ENCODE measurements at regions not wholly inside any gene's neighbourhood (a gene's known extent, or its start where the extent isn't known, plus 50 kb on each side); places are given as distances from the start of the nearest gene placed in this dataset.
"Not testable (repeated sequence)": the region's sequence is repeated elsewhere in the genome, so short reads cannot be mapped to it uniquely, and the experiment has no call there.

DNA sequence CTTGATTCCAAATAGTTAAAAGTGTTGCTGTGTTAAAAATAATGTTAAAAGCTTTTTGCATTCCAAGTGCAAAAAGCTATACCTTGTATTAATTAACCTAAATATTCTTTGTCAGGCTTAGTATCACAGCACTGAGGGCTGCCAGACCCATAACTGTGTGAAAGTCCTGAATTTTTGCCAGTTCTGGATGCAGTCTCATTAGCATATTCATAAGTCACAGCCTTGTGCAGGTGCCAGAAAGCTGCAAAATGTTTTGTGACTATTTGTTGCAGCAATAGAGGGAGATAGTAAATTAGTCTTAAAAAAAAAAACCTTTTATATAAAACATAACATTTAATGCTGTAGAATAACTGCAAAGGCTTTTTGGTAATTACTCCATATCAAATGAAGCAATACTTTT, 56.6 kb downstream of the SLITRK1 start:
- no peak for DNase-seq (ENCODE audit: low spot score)

DNA sequence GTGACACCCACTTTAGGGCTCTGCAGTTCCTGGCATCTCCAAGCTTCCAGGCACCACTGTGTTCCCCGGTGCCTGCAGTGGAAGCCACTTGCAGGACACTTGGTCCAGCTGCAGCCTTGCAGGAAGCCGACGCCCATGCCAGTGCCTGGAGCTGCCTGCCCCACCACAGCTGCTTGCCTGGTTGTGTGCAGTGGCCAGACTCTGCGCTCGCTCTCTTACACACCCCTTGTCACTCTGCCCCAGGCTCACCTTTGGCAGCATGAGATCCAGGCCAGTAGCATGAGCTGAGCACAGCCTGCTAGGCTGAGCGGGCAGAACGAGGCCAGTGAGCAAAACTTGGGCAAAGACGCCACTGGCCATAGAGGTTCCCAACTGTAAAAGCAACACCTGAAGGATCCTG, 57.7 kb downstream of the SLITRK1 start:
- DNase-seq (ENCODE audit: low spot score), result no peak

DNA sequence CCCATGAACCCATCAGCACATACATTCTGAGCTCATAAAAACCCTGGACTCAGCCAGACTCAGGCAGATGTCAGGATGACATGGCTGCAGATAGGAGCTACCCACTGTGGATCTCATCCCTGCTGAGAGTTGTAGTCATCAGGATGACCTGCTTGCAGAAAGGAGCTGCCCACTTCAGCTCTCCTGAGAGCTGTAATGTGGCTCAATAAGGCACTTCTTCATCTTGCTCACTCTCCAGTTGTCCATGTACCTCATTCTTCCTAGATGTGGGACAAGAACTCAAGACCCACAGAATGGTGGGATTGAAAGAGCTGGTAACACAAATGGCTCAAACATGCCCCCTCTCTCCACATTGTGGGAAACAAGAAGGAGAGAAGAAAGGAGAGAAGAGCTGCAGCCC, 58.2 kb downstream of the SLITRK1 start:
- no peak for DNase-seq (ENCODE audit: low spot score)

DNA sequence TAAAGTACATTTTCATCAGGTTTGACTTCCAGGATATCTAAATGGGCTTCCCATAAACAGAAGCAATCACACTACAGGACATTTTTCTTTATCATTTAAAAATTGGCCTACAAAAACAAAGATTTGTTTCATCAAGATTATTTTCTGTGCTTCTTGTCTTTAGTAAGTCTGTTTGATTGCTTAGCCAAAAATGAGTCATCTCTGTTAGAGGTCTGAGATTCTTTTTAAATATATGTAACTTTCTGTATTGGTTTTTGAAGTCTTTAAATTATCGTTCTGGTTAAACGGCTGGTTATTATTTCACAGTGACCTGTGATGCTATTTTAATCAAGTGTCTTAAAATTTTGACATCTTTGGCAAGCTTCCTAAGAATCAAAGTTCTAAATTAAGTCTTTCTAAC, 62.7 kb downstream of the SLITRK1 start:
- DNase-seq (ENCODE audit: low spot score), result no peak

DNA sequence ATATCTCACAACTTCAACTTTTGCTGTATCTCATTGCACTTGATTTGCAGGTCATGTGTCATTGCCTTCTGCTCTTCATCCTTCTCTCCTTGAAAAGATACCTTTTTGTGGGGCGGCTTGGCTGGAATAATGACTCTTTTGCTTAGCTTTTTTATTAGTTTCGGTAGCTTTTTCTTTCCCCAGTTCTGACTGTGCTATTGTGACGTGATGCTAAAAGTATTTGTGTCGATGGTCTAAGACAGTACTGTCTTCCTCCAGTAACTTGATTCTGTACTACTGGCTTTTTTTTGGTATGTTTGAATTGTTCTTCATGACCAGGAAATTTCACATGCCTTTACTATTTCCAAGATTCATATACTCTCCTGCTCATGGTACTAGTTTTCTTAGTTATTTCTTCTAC, 63.1 kb downstream of the SLITRK1 start:
- no peak for DNase-seq (ENCODE audit: low spot score)

DNA sequence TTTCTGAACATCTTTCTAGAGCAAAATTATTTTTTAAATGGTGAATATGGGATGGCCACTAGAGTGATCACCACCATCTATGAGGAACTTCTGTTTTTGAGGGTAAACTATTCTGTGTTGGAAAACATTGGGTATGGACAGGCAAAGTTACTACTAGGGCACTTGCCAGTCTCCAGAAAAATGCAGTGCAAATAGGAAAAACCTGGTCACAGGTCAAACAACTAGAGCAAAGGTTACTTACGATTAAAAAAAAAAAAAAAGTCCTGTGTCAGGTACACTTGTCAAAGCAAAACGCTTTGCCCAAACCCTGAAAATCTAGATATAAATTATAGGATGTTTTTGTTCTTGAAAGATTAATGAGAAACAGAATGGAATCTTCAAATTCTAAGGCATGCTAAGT, 66.2 kb downstream of the SLITRK1 start:
- DNase-seq (ENCODE audit: low spot score), result no peak

DNA sequence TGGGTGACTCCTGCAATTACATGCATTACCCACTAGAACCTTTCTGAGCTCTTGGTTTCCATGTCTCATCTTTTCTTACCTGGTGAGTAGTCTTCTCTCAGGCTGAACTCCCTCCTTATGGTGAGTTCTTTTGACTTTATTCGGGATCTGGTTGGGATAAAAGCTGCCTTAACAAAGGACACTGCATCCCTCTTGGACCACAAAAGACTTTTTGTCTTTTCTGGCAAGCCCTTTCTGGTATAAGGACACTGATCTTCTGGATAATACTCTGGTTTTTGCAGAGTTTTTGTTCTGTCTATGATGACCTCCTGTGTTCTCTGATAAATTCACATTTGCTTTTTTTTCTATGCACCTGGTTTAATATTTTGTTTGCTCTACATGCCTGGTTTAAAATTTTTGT, 66.7 kb downstream of the SLITRK1 start:
- DNase-seq (ENCODE audit: low spot score), result no peak

DNA sequence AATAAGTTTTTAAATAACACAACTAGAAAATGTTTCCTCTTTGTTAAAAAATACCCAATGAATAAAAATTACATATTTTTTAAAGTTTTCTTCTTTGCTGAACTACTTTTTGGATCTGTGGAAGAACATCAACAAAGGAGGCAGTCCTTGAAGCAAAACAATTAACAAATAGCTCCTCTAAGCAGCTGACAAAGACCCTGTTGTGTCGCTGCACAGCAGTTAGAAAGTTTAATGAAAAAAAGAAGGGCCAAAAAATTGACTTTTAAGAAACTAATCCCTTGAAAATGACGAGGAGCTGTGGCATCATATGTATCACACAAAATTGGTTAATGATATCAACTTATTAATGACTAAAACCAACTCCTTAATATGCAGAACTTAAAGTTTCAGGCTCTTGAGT, 72.1 kb downstream of the SLITRK1 start:
- DNase-seq (ENCODE audit: low spot score), result no peak

DNA sequence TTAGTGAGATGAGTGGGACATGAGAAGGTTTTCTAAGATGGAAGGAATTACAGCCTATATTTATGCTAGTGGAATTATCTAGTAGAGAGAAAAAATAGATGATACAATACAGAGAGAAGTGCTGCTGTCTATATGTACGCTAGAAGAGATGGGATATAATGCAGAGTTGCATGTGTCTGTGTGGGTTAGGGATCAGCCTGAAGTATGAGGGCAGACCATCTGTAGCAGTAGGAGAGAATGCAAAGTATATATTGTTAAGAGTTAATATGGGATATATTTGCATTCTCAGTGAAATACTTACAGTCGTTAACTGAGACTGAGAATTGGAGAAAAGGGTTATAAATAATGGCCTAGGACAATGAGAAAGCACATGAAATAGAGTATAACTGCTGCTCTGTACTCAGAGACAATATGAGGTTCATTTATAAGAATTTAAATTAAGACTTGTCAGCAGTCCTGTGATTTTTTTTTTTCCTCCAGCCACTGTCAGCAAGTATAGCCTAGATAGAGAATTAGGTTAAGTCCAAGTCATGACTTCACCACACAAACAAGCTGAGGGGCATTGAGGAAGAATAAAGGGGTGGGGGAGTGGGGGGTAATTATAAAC, 77.8 kb downstream of the SLITRK1 start:
- no peak for DNase-seq (ENCODE audit: low spot score)

DNA sequence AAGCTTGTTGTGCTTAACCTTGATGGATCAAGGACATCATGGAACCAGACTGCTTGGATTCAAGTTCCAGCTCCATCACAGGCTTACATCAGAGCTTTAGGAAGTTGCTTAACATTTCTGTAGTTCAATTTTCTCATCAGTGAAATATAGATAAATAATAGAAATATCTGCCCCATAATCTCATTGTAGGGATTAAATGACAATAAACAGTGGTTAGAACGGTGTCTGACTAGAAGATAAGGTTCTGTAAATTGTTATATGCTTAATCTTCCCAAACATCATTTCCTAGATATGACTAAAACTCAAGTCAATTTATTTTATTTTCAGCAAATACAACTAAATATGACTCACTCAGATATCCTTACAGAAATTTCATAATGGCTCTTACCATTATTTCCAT, 83.5 kb downstream of the SLITRK1 start:
- DNase-seq (ENCODE audit: low spot score), result no peak

DNA sequence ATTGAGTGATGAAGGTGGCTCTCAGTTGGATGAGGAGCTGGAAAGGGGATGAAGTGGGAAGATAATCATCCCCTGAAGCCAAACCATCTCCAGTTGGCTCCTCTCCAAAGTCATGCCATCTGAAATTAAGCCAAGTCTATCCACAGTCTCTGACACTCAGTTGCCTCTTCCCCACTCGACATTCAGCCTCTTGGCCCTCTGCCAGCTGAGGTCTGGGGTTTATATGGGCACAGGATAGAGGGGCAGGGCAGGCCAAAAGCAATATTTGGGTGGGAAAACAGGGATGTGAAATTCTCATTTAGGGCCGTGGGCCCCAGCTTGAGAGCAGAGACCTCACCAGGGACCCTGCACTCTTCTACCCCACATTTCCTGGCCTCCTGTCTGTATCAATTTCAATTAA, 85.9 kb downstream of the SLITRK1 start:
- peak; percentile 73 for DNase-seq (ENCODE audit: low spot score)

DNA sequence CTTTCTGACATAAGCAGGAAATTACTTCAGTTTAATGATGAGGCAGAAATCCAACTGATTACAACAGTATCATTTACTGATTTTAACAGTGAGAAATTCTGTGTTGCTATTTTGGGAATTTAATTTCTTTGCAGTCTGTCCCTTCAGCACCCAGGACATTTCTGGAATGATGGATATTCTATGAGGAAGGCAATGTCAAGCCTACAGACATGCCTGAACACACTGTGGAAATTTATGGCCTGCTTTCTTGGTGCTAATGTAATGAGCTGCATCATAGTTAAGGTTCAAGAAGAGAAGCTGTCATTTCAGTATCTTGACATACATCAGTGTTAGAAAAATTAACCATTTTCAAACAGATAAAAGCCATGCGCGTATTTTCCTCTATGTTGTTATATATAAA, 87.7 kb downstream of the SLITRK1 start:
- no peak for DNase-seq (ENCODE audit: low spot score)

DNA sequence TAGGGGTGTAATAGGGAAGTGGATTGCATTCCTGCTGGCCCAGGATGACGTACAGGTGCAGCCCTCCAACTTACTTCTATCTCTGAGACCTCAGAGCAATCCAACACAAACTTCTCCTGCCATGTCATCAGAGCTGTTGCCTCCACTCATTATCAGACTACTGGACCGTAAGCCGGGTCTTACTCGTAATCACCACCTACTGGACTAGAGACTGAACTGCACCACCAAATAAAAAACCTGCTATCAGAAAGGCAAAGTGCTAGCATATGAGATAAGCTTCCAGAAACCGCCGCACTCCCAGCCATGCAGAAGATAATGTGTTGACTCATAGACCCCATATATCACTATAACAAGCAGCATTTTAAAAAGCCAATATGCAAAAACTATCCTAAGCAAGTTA, 102.0 kb downstream of the SLITRK1 start:
- DNase-seq (ENCODE audit: low spot score), result no peak

DNA sequence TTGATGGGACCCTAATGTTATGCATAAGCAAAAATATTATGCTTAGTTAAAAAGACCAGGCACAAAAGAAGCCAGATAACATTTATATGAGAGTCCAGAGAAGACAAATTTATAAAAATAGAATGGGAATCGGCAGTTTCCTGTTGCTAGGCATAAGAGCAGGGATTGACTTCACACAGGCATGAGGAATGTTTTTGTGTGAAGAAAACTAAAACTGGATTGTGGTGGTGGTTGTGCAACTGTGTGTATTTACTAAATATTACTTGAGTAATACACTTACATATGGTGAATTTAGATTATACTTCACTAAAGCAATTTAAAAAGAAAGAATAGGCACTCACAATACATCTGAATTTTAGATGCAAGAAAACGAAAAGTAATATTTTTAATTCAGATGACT, 108.3 kb downstream of the SLITRK1 start:
- no peak for DNase-seq (ENCODE audit: low spot score)

DNA sequence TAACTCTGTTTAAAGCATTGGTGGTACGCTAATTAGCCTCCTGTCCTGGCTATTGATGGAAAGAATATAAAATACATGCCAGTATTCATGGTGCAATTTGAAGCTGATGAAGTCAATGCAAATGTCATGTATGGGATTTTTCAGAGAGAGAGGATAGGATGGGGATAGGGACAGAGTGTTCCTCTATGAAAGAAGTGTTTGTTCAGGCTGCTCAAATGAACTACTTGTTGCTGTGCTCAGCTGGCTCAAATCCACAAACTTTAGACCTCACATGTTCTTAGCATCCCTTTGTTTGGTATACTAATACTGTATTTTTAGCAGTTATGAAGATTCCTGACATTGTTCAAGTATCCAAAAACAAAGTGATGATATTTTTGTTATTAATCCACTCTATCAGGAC, 116.5 kb downstream of the SLITRK1 start:
- no peak for DNase-seq (ENCODE audit: low spot score)

DNA sequence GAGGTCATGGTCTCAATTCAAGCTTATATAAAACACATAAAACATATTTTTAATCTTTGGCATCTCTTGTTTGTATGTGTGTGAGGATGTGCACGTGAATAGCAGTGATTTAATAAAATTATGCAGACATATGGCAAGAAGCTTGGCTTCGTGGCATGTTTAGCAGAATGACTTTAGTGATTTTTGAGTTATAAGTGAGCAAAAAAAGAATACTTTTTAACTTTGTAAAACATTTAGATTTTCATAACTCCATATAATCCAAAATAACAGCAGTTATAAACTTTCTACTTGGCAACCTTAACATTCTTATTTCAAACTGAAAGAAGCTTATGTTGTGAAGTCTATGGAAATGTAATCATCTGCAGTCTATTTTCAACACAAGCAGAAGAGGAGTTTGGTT, 120.6 kb downstream of the SLITRK1 start:
- DNase-seq (ENCODE audit: low spot score), result no peak

DNA sequence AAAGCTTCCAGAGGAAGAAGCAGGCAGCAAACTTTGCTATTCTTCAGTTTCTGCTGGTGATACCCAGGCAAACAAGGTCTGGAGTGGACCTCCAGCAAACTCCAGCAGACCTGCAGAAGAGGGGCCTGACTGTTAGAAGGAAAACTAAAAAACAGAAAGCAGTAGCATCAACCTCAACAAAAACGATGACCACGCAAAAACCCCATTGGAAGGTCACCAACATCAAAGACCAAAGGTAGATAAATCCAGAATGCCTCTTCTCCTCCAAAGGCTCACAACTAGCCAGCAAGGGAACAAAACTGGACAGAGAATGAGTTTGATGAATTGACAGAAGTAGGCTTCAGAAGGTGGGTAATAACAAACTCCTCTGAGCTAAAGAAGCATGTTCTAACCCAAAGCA, 127.1 kb downstream of the SLITRK1 start:
- DNase-seq (ENCODE audit: low spot score), result not testable (repeated sequence)

DNA sequence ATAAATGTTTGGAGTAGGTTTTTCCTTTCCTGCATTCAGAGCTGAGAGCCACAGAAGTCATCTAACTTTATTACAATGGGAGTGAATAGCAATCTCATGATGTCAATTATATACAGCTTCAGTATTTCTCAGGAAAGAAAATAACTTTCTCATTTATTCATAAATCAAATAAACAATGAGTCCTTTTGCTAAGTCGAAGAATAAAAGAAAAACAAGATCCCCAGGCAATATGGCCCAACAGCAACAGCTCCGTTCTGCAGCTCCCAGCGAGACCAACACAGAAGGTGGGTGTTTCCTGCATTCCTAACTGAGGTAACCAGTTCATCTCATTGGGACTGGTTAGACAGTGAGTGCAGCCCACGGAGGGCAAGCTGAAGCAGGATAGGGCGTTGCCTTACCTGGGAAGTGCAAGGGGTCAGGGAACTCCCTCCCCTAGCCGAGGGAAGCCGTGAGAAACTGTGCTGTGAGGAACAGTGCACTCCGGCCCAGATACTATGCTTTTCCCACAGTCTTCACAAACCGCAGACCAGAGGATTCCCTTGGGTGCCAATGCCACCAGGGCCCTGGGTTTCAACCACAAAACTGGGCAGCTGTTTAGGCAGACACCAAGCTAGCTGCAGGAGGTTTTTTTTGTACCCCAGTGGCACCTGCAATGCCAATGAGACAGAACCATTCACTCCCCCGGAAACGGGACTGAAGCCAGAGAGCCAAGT, 128.2 kb downstream of the SLITRK1 start:
- no peak for DNase-seq (ENCODE audit: low spot score)

DNA sequence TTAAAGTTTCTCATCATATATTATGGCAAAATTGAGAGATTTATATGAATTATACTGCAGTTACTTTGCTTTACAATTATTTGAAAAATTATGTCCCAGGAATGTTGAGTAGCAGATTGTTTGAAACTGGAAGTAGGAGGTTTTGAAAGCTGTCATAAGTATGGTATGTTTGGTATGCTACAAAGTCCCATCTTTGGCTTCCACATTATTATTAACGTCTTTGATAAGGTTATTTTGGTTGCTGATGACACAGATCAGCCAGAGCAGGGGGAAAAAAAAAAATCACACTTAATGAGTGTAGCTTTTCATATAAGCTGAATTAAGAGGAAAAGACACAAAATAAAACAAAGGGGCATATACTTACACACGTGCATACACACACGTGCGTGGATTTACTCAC, 130.1 kb downstream of the SLITRK1 start:
- no peak for DNase-seq (ENCODE audit: low spot score)

DNA sequence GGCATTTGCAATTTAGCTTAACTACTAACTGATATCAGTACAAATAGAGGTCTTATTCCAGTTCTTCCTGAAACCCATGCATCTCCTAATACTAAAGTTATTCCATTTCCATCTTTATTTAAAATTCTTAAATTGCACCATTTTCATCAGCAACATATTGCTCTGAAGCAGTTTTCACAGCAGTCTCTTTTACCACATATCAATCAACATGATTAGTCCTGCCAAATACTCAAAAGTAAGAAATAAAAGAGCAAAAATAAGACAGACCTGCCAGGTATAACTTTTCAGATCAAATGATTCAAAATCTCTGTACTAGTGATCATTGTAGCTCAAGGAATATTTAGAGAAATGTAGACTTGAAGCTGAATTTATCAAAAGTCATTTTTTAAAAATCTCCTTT, 141.7 kb downstream of the SLITRK1 start:
- no peak for DNase-seq (ENCODE audit: low spot score)

DNA sequence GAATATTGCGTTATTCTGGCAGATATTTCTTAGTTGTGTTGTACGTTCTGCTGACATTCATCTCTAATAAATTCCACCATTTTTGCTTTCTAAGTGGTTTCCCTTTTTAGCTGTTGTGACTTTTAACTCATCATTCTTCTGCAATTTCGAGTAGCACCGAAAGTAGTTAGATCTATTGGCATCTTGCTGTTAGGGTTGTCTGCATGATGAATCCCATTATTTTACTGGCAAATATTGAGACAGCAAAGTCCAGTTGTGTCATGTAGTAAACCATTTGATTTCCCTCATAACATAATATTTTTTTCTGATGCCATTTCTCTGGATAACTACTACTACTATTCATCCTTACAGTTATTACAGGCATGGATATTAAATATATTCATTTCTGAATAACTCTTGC, 143.9 kb downstream of the SLITRK1 start:
- DNase-seq (ENCODE audit: low spot score), result no peak

DNA sequence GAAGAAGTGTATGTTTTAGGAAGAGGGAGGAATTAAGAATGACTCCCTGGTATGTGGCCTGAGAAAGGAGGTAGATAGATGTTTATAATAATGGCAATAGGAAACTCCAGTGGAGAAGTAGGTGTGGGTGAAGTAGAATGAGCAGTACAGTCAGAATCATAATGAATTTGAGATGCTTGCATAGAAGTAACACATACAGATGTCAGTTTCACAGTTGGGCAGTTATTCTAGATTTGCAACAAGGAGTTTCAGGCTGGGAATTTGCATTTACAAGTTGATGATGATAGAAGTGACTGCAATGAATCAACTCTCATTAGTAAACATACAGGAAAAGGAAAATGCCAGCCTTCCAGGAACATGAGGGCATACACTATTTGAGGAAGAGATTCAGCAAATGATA, 149.0 kb downstream of the SLITRK1 start:
- no peak for DNase-seq (ENCODE audit: low spot score)

DNA sequence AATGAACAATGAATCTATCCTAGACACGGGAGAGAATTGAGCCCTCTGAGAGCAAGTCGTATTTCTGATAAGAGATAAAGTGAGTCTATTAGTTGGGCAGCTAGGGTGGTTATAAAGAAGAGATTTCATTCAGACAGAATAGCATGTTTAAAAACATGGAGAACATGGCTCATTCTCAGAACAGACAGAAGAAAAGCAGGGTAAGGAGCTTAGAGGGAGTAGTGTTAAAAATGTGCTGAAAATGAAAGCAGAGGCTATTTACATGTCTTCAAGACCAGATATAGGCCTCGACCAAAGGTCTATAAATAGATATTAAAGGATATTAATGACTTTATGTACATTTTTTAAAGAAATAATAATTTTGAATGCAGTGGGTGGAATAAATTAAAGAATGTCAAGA, 149.5 kb downstream of the SLITRK1 start:
- DNase-seq (ENCODE audit: low spot score), result no peak

DNA sequence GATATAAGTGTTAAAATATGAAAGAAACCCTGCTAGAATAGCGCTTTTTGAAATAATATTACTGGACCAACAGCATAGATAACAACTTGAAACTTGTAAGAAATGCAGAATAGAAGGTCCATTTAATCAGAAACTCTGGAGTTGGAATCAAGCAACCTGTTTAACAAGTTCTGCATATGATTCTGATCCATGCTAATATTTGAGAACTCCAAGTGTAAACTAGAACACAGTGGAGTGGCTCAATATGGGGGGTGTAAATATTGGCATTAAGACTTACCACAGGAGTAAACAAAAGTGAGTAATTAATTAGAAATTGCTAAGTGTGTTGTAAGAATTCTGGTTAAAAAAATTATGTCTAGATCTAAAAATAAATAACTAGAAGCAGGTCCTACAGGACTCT, 151.2 kb downstream of the SLITRK1 start:
- no peak for DNase-seq (ENCODE audit: low spot score)
